ENCODE measurements at regions not wholly inside any gene's neighbourhood (a gene's known extent, or its start where the extent isn't known, plus 50 kb on each side); places are given as distances from the start of the nearest gene placed in this dataset.

- H3K27ac Mint-ChIP-seq, result no peak overlapping the region
- no peak overlapping the region for H3K4me3 ChIP-seq (ENCODE audit: low read length)
- no peak overlapping the region for H3K9ac ChIP-seq (ENCODE audit: extremely low read depth, low read length, poor library complexity, severe bottlenecking)
- no peak for DNase-seq
- H3K9me3 ChIP-seq (ENCODE audit: control insufficient read depth, low read length), result peaks cover 30% of the 10 kb centered on the region
- H3K4me1 ChIP-seq (ENCODE audit: control insufficient read depth, insufficient read depth, low read length), result no peaks in the 10 kb centered on the region
- peaks cover 23% of the 10 kb centered on the region for H3K36me3 Mint-ChIP-seq (ENCODE audit: low read depth)
- H3K9me3 Mint-ChIP-seq, result peaks cover 59% of the 10 kb centered on the region
- TF ChIP-seq CTCF (conservative IDR thresholded peaks at IDR 0.05), result no peak
- no peak overlapping the region for H3K27ac ChIP-seq (ENCODE audit: low read depth, low read length)
- H3K4me3 Mint-ChIP-seq, result no peak overlapping the region
- H3K36me3 ChIP-seq (ENCODE audit: control insufficient read depth, insufficient read depth, low read length), result no peaks in the 10 kb centered on the region
- no peaks in the 10 kb centered on the region for H3K27me3 ChIP-seq (ENCODE audit: control insufficient read depth, insufficient read depth, low read length, poor library complexity, severe bottlenecking)
- WGBS, 2 experiments (ENCODE audit: insufficient coverage in 1 of 2, insufficient read length in 1 of 2), result 91 to 97% methylated on average over 6 to 7 of the region's 7 CpGs
- no peaks in the 10 kb centered on the region for H3K4me1 Mint-ChIP-seq
- H3K27me3 Mint-ChIP-seq (ENCODE audit: insufficient read depth), result no peaks in the 10 kb centered on the region
Observed at GRCh38 chr5:104186100-104186499, 623.5 kb upstream of the NUDT12 start.

GRCh38 chr5:104184264-104184663 lies 621.7 kb upstream of the NUDT12 start:
- no peak overlapping the region for H3K9ac ChIP-seq (ENCODE audit: extremely low read depth, low read length, poor library complexity, severe bottlenecking)
- Mint-ChIP-seq H3K9me3 (peaks cover 77% of the 10 kb centered on the region), H3K4me3 (no peak overlapping the region), H3K4me1 (no peaks in the 10 kb centered on the region), H3K27ac (no peak overlapping the region), H3K36me3 (ENCODE audit: low read depth) (peaks cover 40% of the 10 kb centered on the region), H3K27me3 (ENCODE audit: insufficient read depth) (no peaks in the 10 kb centered on the region)
- no peak overlapping the region for H3K4me3 ChIP-seq (ENCODE audit: low read length)
- no peaks in the 10 kb centered on the region for H3K4me1 ChIP-seq (ENCODE audit: control insufficient read depth, insufficient read depth, low read length)
- H3K27me3 ChIP-seq (ENCODE audit: control insufficient read depth, insufficient read depth, low read length, poor library complexity, severe bottlenecking), result no peaks in the 10 kb centered on the region
- H3K27ac ChIP-seq (ENCODE audit: low read depth, low read length), result no peak overlapping the region
- TF ChIP-seq CTCF (conservative IDR thresholded peaks at IDR 0.05), result no peak
- no peaks in the 10 kb centered on the region for H3K36me3 ChIP-seq (ENCODE audit: control insufficient read depth, insufficient read depth, low read length)
- 84 to 100% methylated on average over 1 to 2 of the region's 3 CpGs for WGBS, 2 experiments (ENCODE audit: insufficient coverage in 1 of 2, insufficient read length in 1 of 2)
- DNase-seq, result no peak
- H3K9me3 ChIP-seq (ENCODE audit: control insufficient read depth, low read length), result peaks cover 49% of the 10 kb centered on the region

- Mint-ChIP-seq H3K27me3 (ENCODE audit: insufficient read depth) (no peaks in the 10 kb centered on the region), H3K36me3 (ENCODE audit: low read depth) (peaks cover 33% of the 10 kb centered on the region), H3K27ac (no peak overlapping the region), H3K9me3 (peaks cover 56% of the 10 kb centered on the region), H3K4me3 (no peak overlapping the region), H3K4me1 (no peaks in the 10 kb centered on the region)
- H3K36me3 ChIP-seq (ENCODE audit: control insufficient read depth, insufficient read depth, low read length), result no peaks in the 10 kb centered on the region
- peaks cover 40% of the 10 kb centered on the region for H3K9me3 ChIP-seq (ENCODE audit: control insufficient read depth, low read length)
- H3K9ac ChIP-seq (ENCODE audit: extremely low read depth, low read length, poor library complexity, severe bottlenecking), result no peak overlapping the region
- DNase-seq, result peak; percentile 84
- no peaks in the 10 kb centered on the region for H3K4me1 ChIP-seq (ENCODE audit: control insufficient read depth, insufficient read depth, low read length)
- no peak overlapping the region for H3K27ac ChIP-seq (ENCODE audit: low read depth, low read length)
- no peaks in the 10 kb centered on the region for H3K27me3 ChIP-seq (ENCODE audit: control insufficient read depth, insufficient read depth, low read length, poor library complexity, severe bottlenecking)
- peak overlapping the region; percentile 11 for H3K4me3 ChIP-seq (ENCODE audit: low read length)
- WGBS, 2 experiments (ENCODE audit: insufficient coverage in 1 of 2, insufficient read length in 1 of 2), result 71 to 73% methylated on average over 8 to 9 of the region's 9 CpGs
- TF ChIP-seq CTCF (conservative IDR thresholded peaks at IDR 0.05), result peak; percentile 79
Observed at GRCh38 chr5:104178829-104179456, 616.4 kb upstream of the NUDT12 start.

Measured in endodermal cell (in vitro differentiated cells).